Astrocyte (in vitro differentiated cells and primary cell): ENCODE measurements at regions not wholly inside any gene's neighbourhood (a gene's known extent, or its start where the extent isn't known, plus 50 kb on each side); places are given as distances from the start of the nearest gene placed in this dataset.

Experiments used
- CTCF ChIP-seq: IDR thresholded peaks from 2 replicates; pipeline ENCODE4 v1.5.1; 2011; ENCODE audit warnings: low read depth, mild to moderate bottlenecking, inconsistent platforms, low read length, moderate library complexity; ENCODE audit not compliant: insufficient read depth
- EZH2 ChIP-seq: IDR thresholded peaks from 2 replicates; pipeline ENCODE4 v1.6.1; 2012; ENCODE audit warnings: mild to moderate bottlenecking, low read length, inconsistent platforms; ENCODE audit not compliant: insufficient read depth

GRCh38 chr17:79470754-79471153, 140.1 kb downstream of the RBFOX3 start:
- TF ChIP-seq CTCF = no peak
- TF ChIP-seq EZH2 = no peak
